Osteocyte (in vitro differentiated cells): ENCODE measurements at regions not wholly inside any gene's neighbourhood (a gene's known extent, or its start where the extent isn't known, plus 50 kb on each side); places are given as distances from the start of the nearest gene placed in this dataset.

Source experiments
- DNase-seq: peaks from one replicate; pipeline ENCODE4 v3.0.0; 2021; ENCODE audit warnings: mixed read lengths; ENCODE audit not compliant: unreplicated experiment; ENCODE audit errors: extremely low spot score
- H3K27ac Mint-ChIP-seq: one replicate; pipeline ENCODE4 v1.8.0; 2021; ENCODE audit warnings: mild to moderate bottlenecking, mixed read lengths; ENCODE audit not compliant: unreplicated experiment
- H3K27me3 Mint-ChIP-seq: one replicate; pipeline ENCODE4 v1.8.0; 2021; ENCODE audit warnings: mixed read lengths; ENCODE audit not compliant: unreplicated experiment
- H3K36me3 Mint-ChIP-seq: one replicate; pipeline ENCODE4 v1.8.0; 2021; ENCODE audit warnings: mixed read lengths; ENCODE audit not compliant: unreplicated experiment
- H3K4me1 Mint-ChIP-seq: one replicate; pipeline ENCODE4 v1.8.0; 2021; ENCODE audit warnings: mixed read lengths; ENCODE audit not compliant: unreplicated experiment
- H3K4me3 Mint-ChIP-seq: one replicate; pipeline ENCODE4 v1.8.0; 2021; ENCODE audit warnings: mild to moderate bottlenecking, moderate library complexity, mixed read lengths; ENCODE audit not compliant: unreplicated experiment
- H3K9me3 Mint-ChIP-seq: one replicate; pipeline ENCODE4 v1.8.0; 2021; ENCODE audit warnings: mixed read lengths; ENCODE audit not compliant: unreplicated experiment
- TF ChIP-seq, protein P1 (sequence below): fragments of 200-600 bp; sonication (generic); IDR thresholded peaks from 2 replicates; pipeline ENCODE4 v1.5.0; 2021; ENCODE audit warnings: antibody characterized with exemption, mild to moderate bottlenecking, moderate library complexity

DNA sequence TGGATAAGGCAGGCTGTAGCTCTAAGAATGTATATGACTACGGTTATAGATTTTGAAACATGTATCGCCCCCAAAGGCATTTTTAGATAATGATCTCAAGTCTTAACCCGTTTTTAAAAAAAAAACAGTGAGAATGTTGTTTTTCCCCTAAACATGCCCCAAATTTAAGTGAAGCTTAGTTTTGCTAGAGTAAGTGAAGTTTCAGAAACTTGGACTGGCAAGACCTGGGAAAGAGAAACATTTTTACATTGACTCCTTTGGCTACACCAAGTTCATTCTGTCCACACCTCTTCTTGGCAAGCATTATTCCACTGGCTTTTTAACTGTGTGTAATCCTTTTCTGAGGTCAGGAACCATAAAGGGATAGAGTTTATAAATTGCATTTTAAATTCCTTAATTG, 216.7 kb upstream of the CELF2 start:
- Mint-ChIP-seq H3K4me1 (peaks cover 50% of the 10 kb centered on the region), H3K27me3 (no peaks in the 10 kb centered on the region), H3K27ac (no peak overlapping the region), H3K9me3 (peaks cover 8% of the 10 kb centered on the region), H3K4me3 (no peak overlapping the region), H3K36me3 (peaks cover 3% of the 10 kb centered on the region)
- TF ChIP-seq, protein P1, sequence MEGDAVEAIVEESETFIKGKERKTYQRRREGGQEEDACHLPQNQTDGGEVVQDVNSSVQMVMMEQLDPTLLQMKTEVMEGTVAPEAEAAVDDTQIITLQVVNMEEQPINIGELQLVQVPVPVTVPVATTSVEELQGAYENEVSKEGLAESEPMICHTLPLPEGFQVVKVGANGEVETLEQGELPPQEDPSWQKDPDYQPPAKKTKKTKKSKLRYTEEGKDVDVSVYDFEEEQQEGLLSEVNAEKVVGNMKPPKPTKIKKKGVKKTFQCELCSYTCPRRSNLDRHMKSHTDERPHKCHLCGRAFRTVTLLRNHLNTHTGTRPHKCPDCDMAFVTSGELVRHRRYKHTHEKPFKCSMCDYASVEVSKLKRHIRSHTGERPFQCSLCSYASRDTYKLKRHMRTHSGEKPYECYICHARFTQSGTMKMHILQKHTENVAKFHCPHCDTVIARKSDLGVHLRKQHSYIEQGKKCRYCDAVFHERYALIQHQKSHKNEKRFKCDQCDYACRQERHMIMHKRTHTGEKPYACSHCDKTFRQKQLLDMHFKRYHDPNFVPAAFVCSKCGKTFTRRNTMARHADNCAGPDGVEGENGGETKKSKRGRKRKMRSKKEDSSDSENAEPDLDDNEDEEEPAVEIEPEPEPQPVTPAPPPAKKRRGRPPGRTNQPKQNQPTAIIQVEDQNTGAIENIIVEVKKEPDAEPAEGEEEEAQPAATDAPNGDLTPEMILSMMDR = no peak
- no peak for DNase-seq

DNA sequence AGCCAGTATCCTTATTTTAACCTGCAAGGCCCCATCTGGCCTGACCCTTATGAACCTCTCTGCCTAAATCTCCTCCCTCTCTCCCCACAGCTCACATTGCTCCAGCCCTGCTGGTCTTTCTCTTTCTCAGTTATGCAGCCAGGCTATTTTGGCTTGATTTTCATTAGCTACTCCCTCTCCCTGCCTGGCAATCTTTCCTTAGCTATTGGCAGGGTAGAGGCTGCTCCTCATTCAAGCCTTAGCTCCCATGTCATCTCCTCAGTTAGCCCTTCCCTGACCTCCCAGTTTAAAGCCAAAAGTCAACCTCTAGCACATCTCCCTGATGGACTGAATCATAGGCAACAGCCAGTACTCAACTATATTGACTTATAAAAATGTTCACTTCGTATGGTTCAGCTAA, 214.4 kb upstream of the CELF2 start:
- no peak overlapping the region for H3K27ac Mint-ChIP-seq
- peaks cover 3% of the 10 kb centered on the region for H3K36me3 Mint-ChIP-seq
- no peak for DNase-seq
- H3K27me3 Mint-ChIP-seq = no peaks in the 10 kb centered on the region
- TF ChIP-seq, protein P1 = no peak
- peaks cover 8% of the 10 kb centered on the region for H3K9me3 Mint-ChIP-seq
- H3K4me1 Mint-ChIP-seq = peaks cover 38% of the 10 kb centered on the region
- H3K4me3 Mint-ChIP-seq = no peak overlapping the region

DNA sequence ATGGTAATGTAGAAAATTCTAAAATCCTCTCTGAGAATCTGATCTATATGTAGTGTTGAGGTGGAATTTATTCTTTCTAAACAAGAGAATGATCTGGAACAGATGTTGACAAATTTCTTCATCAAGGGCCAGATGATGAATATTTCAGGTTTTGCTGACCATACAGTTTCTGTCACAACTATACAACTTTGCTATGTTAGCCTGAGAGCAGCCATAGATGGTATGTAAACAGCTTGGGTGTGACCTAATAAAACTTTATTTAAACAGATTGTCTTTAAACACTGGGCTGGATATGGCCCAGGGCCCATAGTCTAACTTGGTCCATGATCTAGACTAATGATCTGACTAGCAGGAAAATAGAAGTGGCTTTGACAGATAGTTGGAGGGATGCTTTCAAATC, 213.6 kb upstream of the CELF2 start:
- peaks cover 3% of the 10 kb centered on the region for H3K36me3 Mint-ChIP-seq
- H3K4me1 Mint-ChIP-seq = peaks cover 33% of the 10 kb centered on the region
- no peak for DNase-seq
- H3K4me3 Mint-ChIP-seq = no peak overlapping the region
- no peaks in the 10 kb centered on the region for H3K27me3 Mint-ChIP-seq
- H3K9me3 Mint-ChIP-seq = peaks cover 8% of the 10 kb centered on the region
- TF ChIP-seq, protein P1 = no peak
- H3K27ac Mint-ChIP-seq = peak overlapping the region; percentile 82

DNA sequence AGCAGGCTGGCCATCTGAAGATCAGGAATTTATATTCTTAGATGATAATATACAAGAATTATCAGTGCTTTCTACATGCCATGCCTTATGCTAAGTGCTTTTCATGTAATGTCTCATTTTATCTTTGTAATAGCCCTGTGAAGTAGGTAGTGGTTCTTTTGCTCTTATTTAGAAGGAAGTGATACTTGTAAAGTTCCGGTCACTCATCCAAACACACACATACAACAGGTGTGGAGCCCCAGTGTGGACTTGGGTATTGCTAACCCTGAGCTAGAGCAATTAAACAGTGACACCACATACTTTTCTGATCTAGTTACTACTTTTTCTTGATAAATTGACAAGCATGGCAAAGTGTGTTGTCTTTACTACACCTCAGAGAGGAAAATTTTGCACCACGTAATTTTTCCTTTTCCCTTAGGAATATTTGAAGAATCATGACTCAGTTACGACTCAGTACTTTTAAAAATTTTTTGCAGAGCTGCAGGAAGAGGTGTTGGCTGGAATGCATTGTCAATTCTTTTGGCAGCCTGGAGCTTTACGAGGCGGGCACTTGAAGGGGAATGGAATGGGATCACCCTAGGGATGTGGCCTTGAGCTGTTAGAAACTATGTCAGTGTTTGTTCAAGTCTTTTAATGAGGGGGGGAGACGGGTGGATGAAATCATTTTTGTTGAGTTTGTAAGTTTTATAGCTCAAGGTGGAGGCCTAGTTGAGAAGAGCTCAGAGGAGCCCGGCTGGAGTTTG, 212.5 kb upstream of the CELF2 start:
- no peak for DNase-seq
- H3K4me3 Mint-ChIP-seq = no peak overlapping the region
- H3K9me3 Mint-ChIP-seq = peaks cover 8% of the 10 kb centered on the region

DNA sequence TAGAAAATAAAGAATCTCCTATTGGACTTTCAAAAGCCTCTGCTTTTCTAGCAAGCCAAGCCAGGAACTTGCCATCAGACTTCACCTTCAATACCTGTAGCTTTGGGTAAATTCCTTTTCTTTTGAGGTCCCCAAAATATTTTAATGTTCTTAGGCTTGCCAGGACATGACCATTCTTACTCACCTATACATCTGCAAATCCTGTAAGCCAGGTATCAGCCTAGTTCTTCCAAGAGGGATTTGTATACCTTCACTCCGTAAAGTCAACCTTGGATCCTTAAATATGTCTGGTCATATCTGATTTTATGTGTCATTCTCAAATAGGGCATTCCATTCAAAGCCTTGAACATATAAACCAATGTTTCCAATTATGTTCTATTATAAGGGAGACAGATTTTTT, 210.6 kb upstream of the CELF2 start:
- H3K27ac Mint-ChIP-seq = no peak overlapping the region
- no peak overlapping the region for H3K4me3 Mint-ChIP-seq
- no peaks in the 10 kb centered on the region for H3K36me3 Mint-ChIP-seq
- TF ChIP-seq, protein P1 = no peak
- no peaks in the 10 kb centered on the region for H3K27me3 Mint-ChIP-seq
- H3K4me1 Mint-ChIP-seq = peaks cover 30% of the 10 kb centered on the region
- no peak for DNase-seq
- peaks cover 4% of the 10 kb centered on the region for H3K9me3 Mint-ChIP-seq

More for the DNA sequence above, 212.5 kb upstream of the CELF2 start:
- Mint-ChIP-seq H3K27me3 (no peaks in the 10 kb centered on the region), H3K4me1 (peaks cover 30% of the 10 kb centered on the region), H3K36me3 (peaks cover 3% of the 10 kb centered on the region), H3K27ac (peak overlapping the region; percentile 82)
- TF ChIP-seq, protein P1 = no peak
